ENCODE measurements at regions not wholly inside any gene's neighbourhood (a gene's known extent, or its start where the extent isn't known, plus 50 kb on each side); places are given as distances from the start of the nearest gene placed in this dataset.

- POLR2A ChIA-PET = interaction anchor here (1.3 kb wide), 1 partner anchor 12 kb away, joined by 4 read pairs; no protein-coding TSS in a partner anchor
Observed at GRCh38 chr5:101688156-101688555, 607.9 kb downstream of the SLCO4C1 start.

GRCh38 chr5:101687349-101687985, 608.6 kb downstream of the SLCO4C1 start:
- ChIA-PET POLR2A (interaction anchor here (1.3 kb wide), 1 partner anchor 11 kb away, joined by 4 read pairs; no protein-coding TSS in a partner anchor), CTCF (ENCODE audit: unreplicated experiment) (no interaction called here)
- Histone ChIP-seq H3K4me1 (ENCODE audit: insufficient read depth, low read length, poor library complexity, severe bottlenecking) (no peaks in the 10 kb centered on the region), H3K36me3 (ENCODE audit: insufficient read depth, low read length) (no peaks in the 10 kb centered on the region), H3K79me2 (ENCODE audit: insufficient read depth, low read depth, low read length) (no peaks in the 10 kb centered on the region), H3K27ac (ENCODE audit: low read depth, low read length, poor library complexity, severe bottlenecking) (no peak overlapping the region), H3K4me3 (ENCODE audit: low read depth, low read length, poor library complexity, severe bottlenecking) (no peak overlapping the region), H3K9me3 (ENCODE audit: low read length) (no peaks in the 10 kb centered on the region), H3K9me2 (ENCODE audit: insufficient read depth, low read length) (no peaks in the 10 kb centered on the region), H3K4me2 (ENCODE audit: low read length) (no peak overlapping the region), H4K20me1 (ENCODE audit: insufficient read depth, low read length) (no peaks in the 10 kb centered on the region), H2AFZ (ENCODE audit: low read length) (no peak overlapping the region)
- intact Hi-C loops (cut with micrococcal nuclease; ENCODE audit: unreplicated experiment) = no loop called here
- no peak for DNase-seq (ENCODE audit: low spot score)
- TF ChIP-seq EZH2phosphoT487 (IDR thresholded peaks at IDR 0.05; ENCODE audit: borderline replicate concordance, low read depth, low read length) = no peak
- TF ChIP-seq CTCF (conservative IDR thresholded peaks at IDR 0.05; ENCODE audit: low read length) = no peak
- BruUV-seq (replicated peaks) = no TSS peak

More at GRCh38 chr5:101688156-101688555, 607.9 kb downstream of the SLCO4C1 start:
- Histone ChIP-seq H3K9me3 (ENCODE audit: low read length) (no peaks in the 10 kb centered on the region), H2AFZ (ENCODE audit: low read length) (no peak overlapping the region), H4K20me1 (ENCODE audit: insufficient read depth, low read length) (no peaks in the 10 kb centered on the region), H3K9me2 (ENCODE audit: insufficient read depth, low read length) (no peaks in the 10 kb centered on the region), H3K4me3 (ENCODE audit: low read depth, low read length, poor library complexity, severe bottlenecking) (no peak overlapping the region), H3K4me2 (ENCODE audit: low read length) (no peak overlapping the region), H3K4me1 (ENCODE audit: insufficient read depth, low read length, poor library complexity, severe bottlenecking) (no peaks in the 10 kb centered on the region), H3K36me3 (ENCODE audit: insufficient read depth, low read length) (no peaks in the 10 kb centered on the region), H3K79me2 (ENCODE audit: insufficient read depth, low read depth, low read length) (no peaks in the 10 kb centered on the region), H3K27ac (ENCODE audit: low read depth, low read length, poor library complexity, severe bottlenecking) (no peak overlapping the region)
- no peak for TF ChIP-seq EZH2phosphoT487 (IDR thresholded peaks at IDR 0.05; ENCODE audit: borderline replicate concordance, low read depth, low read length)
- no peak for TF ChIP-seq CTCF (conservative IDR thresholded peaks at IDR 0.05; ENCODE audit: low read length)
- no TSS peak for BruUV-seq (replicated peaks)
- intact Hi-C loops (cut with micrococcal nuclease; ENCODE audit: unreplicated experiment) = no loop called here
- no peak for DNase-seq (ENCODE audit: low spot score)
- CTCF ChIA-PET (ENCODE audit: unreplicated experiment) = no interaction called here

- Histone ChIP-seq H3K4me2 (ENCODE audit: low read length) (no peak overlapping the region), H3K9me2 (ENCODE audit: insufficient read depth, low read length) (no peaks in the 10 kb centered on the region), H3K4me1 (ENCODE audit: insufficient read depth, low read length, poor library complexity, severe bottlenecking) (no peaks in the 10 kb centered on the region), H3K4me3 (ENCODE audit: low read depth, low read length, poor library complexity, severe bottlenecking) (no peak overlapping the region), H3K27ac (ENCODE audit: low read depth, low read length, poor library complexity, severe bottlenecking) (no peak overlapping the region), H4K20me1 (ENCODE audit: insufficient read depth, low read length) (no peaks in the 10 kb centered on the region), H3K36me3 (ENCODE audit: insufficient read depth, low read length) (no peaks in the 10 kb centered on the region), H2AFZ (ENCODE audit: low read length) (no peak overlapping the region), H3K9me3 (ENCODE audit: low read length) (no peaks in the 10 kb centered on the region), H3K79me2 (ENCODE audit: insufficient read depth, low read depth, low read length) (no peaks in the 10 kb centered on the region)
- TF ChIP-seq CTCF (conservative IDR thresholded peaks at IDR 0.05; ENCODE audit: low read length) = no peak
- no peak for TF ChIP-seq EZH2phosphoT487 (IDR thresholded peaks at IDR 0.05; ENCODE audit: borderline replicate concordance, low read depth, low read length)
- ChIA-PET CTCF (ENCODE audit: unreplicated experiment) (no interaction called here), POLR2A (interaction anchor here (0.5 to 1.3 kb wide), 2 partner anchors 10 kb away, joined by 3 to 4 read pairs; no protein-coding TSS in a partner anchor)
- DNase-seq (ENCODE audit: low spot score) = no peak
- BruUV-seq (replicated peaks) = no TSS peak
- intact Hi-C loops (cut with micrococcal nuclease; ENCODE audit: unreplicated experiment) = no loop called here
Observed at GRCh38 chr5:101686536-101687157, 609.4 kb downstream of the SLCO4C1 start.

Data from OCI-LY7 (cell line).